SK-N-SH (cell line): ENCODE measurements at regions not wholly inside any gene's neighbourhood (a gene's known extent, or its start where the extent isn't known, plus 50 kb on each side); places are given as distances from the start of the nearest gene placed in this dataset.

Source experiments
- CTCF ChIA-PET: fragments of 300-600, 350-600 bp; formaldehyde crosslinking; extraction: SDS; loops from one replicate; lab custom pipeline; 2021; lab: Yijun Ruan, JAX
- POLR2A ChIA-PET: fragments of 350-600 bp; sonication (Branson Sonifier 250); formaldehyde crosslinking; extraction: SDS; loops from one replicate; lab custom pipeline; 2020; ENCODE audit warnings: antibody characterized with exemption, inconsistent platforms; lab: Yijun Ruan, JAX
- DNase-seq: peaks from one replicate; pipeline ENCODE4 v3.0.0; 2012
- H2AFZ ChIP-seq: fragments of 200-600 bp; sonication (generic); 2 replicates; pipeline ENCODE4 v1.8.1; 2016; ENCODE audit warnings: antibody characterized with exemption, mild to moderate bottlenecking, low read depth
- H3F3A ChIP-seq: fragments of 200-600 bp; sonication (generic); replicated peaks from 2 replicates; pipeline ENCODE3; 2016; ENCODE audit warnings: antibody characterized with exemption, mild to moderate bottlenecking; ENCODE audit not compliant: insufficient read depth
- H3K27ac ChIP-seq, 2 experiments: fragments of 200-500 bp in 1 of 2; fragments of 200-600 bp in 1 of 2; sonication (Bioruptor generic) in 1 of 2; sonication (generic), shearing (Covaris generic) in 1 of 2; 2 replicates each; pipeline versions ENCODE4 v1.5.1 to v1.6.1; 2014 to 2016; ENCODE audit warnings: low read depth in 2 of 2, inconsistent platforms in 1 of 2, low read length in 1 of 2, mild to moderate bottlenecking in 1 of 2, mixed read lengths in 1 of 2
- H3K27me3 ChIP-seq: fragments of 200-600 bp; sonication (generic), shearing (Covaris generic); 2 replicates; pipeline ENCODE4 v1.6.1; 2016; ENCODE audit warnings: mixed run types; ENCODE audit not compliant: insufficient read depth
- H3K36me3 ChIP-seq, 2 experiments: fragments of 200-500 bp in 1 of 2; fragments of 200-600 bp in 1 of 2; sonication (Bioruptor generic) in 1 of 2; sonication (generic) in 1 of 2; replicated peaks in 1 of 2; 2 replicates each; pipeline versions ENCODE3 to v1.5.1; 2014 to 2016; ENCODE audit warnings: low read length in 1 of 2, mild to moderate bottlenecking in 1 of 2; ENCODE audit not compliant: insufficient read depth in 2 of 2, control insufficient read depth in 1 of 2
- H3K4me1 ChIP-seq, 2 experiments: fragments of 200-500 bp in 1 of 2; fragments of 200-600 bp in 1 of 2; sonication (Bioruptor generic) in 1 of 2; sonication (generic), shearing (Covaris generic) in 1 of 2; 2 replicates each; pipeline versions ENCODE4 v1.5.1 to v1.6.1; 2014 to 2016; ENCODE audit warnings: low read depth in 1 of 2, low read length in 1 of 2, mixed run types in 1 of 2; ENCODE audit not compliant: insufficient read depth in 2 of 2, control insufficient read depth in 1 of 2
- H3K4me2 ChIP-seq: fragments of 200-600 bp; sonication (generic), shearing (Covaris generic); 2 replicates; pipeline ENCODE4 v1.6.1; 2017; ENCODE audit warnings: mixed run types
- H3K4me3 ChIP-seq, 2 experiments: fragments of 200-500 bp in 1 of 2; fragments of 200-600 bp in 1 of 2; sonication (Bioruptor generic) in 1 of 2; sonication (generic), shearing (Covaris generic) in 1 of 2; 2 replicates each; pipeline versions ENCODE4 v1.5.1 to v1.8.1; 2014 to 2016; ENCODE audit warnings: low read depth in 2 of 2, inconsistent platforms in 1 of 2, low read length in 1 of 2, mild to moderate bottlenecking in 1 of 2, mixed read lengths in 1 of 2, moderate library complexity in 1 of 2
- H3K79me2 ChIP-seq: fragments of 200-600 bp; sonication (generic); 2 replicates; pipeline ENCODE4 v1.8.1; 2017; ENCODE audit warnings: mild to moderate bottlenecking; ENCODE audit not compliant: insufficient read depth
- H3K9ac ChIP-seq: fragments of 200-600 bp; sonication (generic); 2 replicates; pipeline ENCODE4 v1.6.1; 2017; ENCODE audit warnings: mixed run types
- H3K9me2 ChIP-seq: fragments of 200-600 bp; sonication (generic); 2 replicates; pipeline ENCODE4 v1.6.1; 2017; ENCODE audit warnings: mixed run types
- H3K9me3 ChIP-seq: fragments of 200-600 bp; sonication (generic); 2 replicates; pipeline ENCODE4 v1.6.1; 2017; ENCODE audit warnings: mixed run types, mild to moderate bottlenecking, moderate library complexity
- H4K20me1 ChIP-seq: fragments of 200-600 bp; sonication (generic); 2 replicates; pipeline ENCODE4 v1.6.1; 2017; ENCODE audit warnings: mild to moderate bottlenecking, mixed run types; ENCODE audit not compliant: insufficient read depth
- CHD2 ChIP-seq: fragments of 150-350 bp; IDR thresholded peaks from 2 replicates; pipeline ENCODE4 v1.6.1; 2018; ENCODE audit warnings: low read length; ENCODE audit not compliant: partially characterized antibody
- CTCF ChIP-seq: fragments of 200-600 bp; sonication (generic); IDR thresholded peaks from 2 replicates; pipeline ENCODE4 v1.6.1; 2017; ENCODE audit warnings: antibody characterized with exemption, mild to moderate bottlenecking, moderate library complexity
- FOSL2 ChIP-seq: IDR thresholded peaks from 2 replicates; pipeline ENCODE4 v1.4.0; 2012; ENCODE audit warnings: low read depth, mild to moderate bottlenecking, moderate library complexity, borderline replicate concordance
- GATA2 ChIP-seq: sonication (generic); formaldehyde crosslinking; IDR thresholded peaks from 2 replicates; pipeline ENCODE4 v1.5.0; 2020; ENCODE audit warnings: mild to moderate bottlenecking, missing genetic modification reagents
- IRF3 ChIP-seq: fragments of 150-350 bp; IDR thresholded peaks from 2 replicates; pipeline ENCODE4 v1.6.1; 2016; ENCODE audit warnings: mild to moderate bottlenecking, low read depth, low read length
- JUND ChIP-seq: IDR thresholded peaks from 2 replicates; pipeline ENCODE4 v1.4.0; 2012
- MXI1 ChIP-seq: IDR thresholded peaks from 2 replicates; pipeline ENCODE4 v1.6.1; 2012; ENCODE audit warnings: mild to moderate bottlenecking, low read depth, low read length, improper control_type of control experiment
- PBX3 ChIP-seq: IDR thresholded peaks from 2 replicates; pipeline ENCODE4; 2012
- REST ChIP-seq: IDR thresholded peaks from 2 replicates; pipeline ENCODE4 v1.6.1; 2012; ENCODE audit warnings: mild to moderate bottlenecking, low read depth, low read length, moderate library complexity
- TAF1 ChIP-seq: IDR thresholded peaks from 2 replicates; pipeline ENCODE4 v1.6.1; 2012; ENCODE audit warnings: low read depth, mild to moderate bottlenecking, low read length, moderate library complexity, borderline replicate concordance
- USF1 ChIP-seq: IDR thresholded peaks from 2 replicates; pipeline ENCODE4 v1.4.0; 2012; ENCODE audit warnings: low read depth, borderline replicate concordance
- YY1 ChIP-seq: IDR thresholded peaks from 2 replicates; pipeline ENCODE4 v1.4.0; 2012; ENCODE audit warnings: low read depth, mild to moderate bottlenecking
- WGBS: methylation state at CpG from one replicate; pipeline ENCODE4 v1.1.6; 2017; ENCODE audit warnings: low lambda C conversion rate; 5-methylcytosine and 5-hydroxymethylcytosine counted together

- Histone ChIP-seq H3K4me1 (no peaks in the 10 kb centered on the region; a peak in 1 of 4 replicates), H3K9me2 (no peaks in the 10 kb centered on the region), H3K9me3 (no peaks in the 10 kb centered on the region), H3K9ac (no peak overlapping the region), H3K27me3 (no peaks in the 10 kb centered on the region), H3K27ac (no peak overlapping the region), H3K4me3 (no peak overlapping the region), H4K20me1 (no peaks in the 10 kb centered on the region), H3K4me2 (no peak overlapping the region), H2AFZ (no peak overlapping the region), H3F3A (no peaks in the 10 kb centered on the region), H3K79me2 (no peaks in the 10 kb centered on the region), H3K36me3 (no peaks in the 10 kb centered on the region)
- POLR2A ChIA-PET, result no interaction called here
- DNase-seq, result no peak
- 28% methylated on average over 2 of the region's 2 CpGs for WGBS
- no peak for TF ChIP-seq PBX3
- TF ChIP-seq FOSL2, result no peak
- TF ChIP-seq JUND, result no peak
- TF ChIP-seq CTCF, result no peak
- TF ChIP-seq YY1, result no peak
- TF ChIP-seq REST, result no peak
- no peak for TF ChIP-seq MXI1
- TF ChIP-seq GATA2 (CRISPR knock-in tag), result no peak
- no peak for TF ChIP-seq USF1
- TF ChIP-seq CHD2, result no peak
- TF ChIP-seq IRF3, result no peak
- no peak for TF ChIP-seq TAF1
- CTCF ChIA-PET, result no interaction called here
These were observed 747.2 kb upstream of the ACO1 start for GRCh38 chr9:31637265-31637664.
